GM23248 (cell line): ENCODE measurements at regions not wholly inside any gene's neighbourhood (a gene's known extent, or its start where the extent isn't known, plus 50 kb on each side); places are given as distances from the start of the nearest gene placed in this dataset.

Source experiments
- DNase-seq: peaks from one replicate; pipeline ENCODE4 v3.0.0-alpha.2; 2015
- H2AFZ ChIP-seq: fragments of 200-600 bp; sonication (generic); 2 replicates; pipeline ENCODE4 v1.6.1; 2016; ENCODE audit warnings: antibody characterized with exemption
- H3F3A ChIP-seq: fragments of 200-600 bp; sonication (generic); 2 replicates; pipeline ENCODE4 v1.6.1; 2016; ENCODE audit warnings: mild to moderate bottlenecking, antibody characterized with exemption, mixed run types; ENCODE audit not compliant: insufficient read depth
- H3K27ac ChIP-seq: fragments of 200-600 bp; sonication (generic); 2 replicates; pipeline ENCODE4 v1.5.1; 2016; ENCODE audit warnings: mild to moderate bottlenecking
- H3K27me3 ChIP-seq: fragments of 200-600 bp; sonication (generic); replicated peaks from 2 replicates; pipeline ENCODE4 v1.6.1; 2016; ENCODE audit warnings: mild to moderate bottlenecking; ENCODE audit not compliant: insufficient read depth
- H3K36me3 ChIP-seq: fragments of 200-600 bp; sonication (generic); 2 replicates; pipeline ENCODE4 v1.6.1; 2016; ENCODE audit warnings: low read depth, mild to moderate bottlenecking
- H3K4me1 ChIP-seq: fragments of 200-600 bp; sonication (generic); 2 replicates; pipeline ENCODE4 v1.6.1; 2016; ENCODE audit warnings: mild to moderate bottlenecking; ENCODE audit not compliant: insufficient read depth
- H3K4me2 ChIP-seq: fragments of 200-600 bp; sonication (generic); one replicate; pipeline ENCODE4 v1.6.1; 2016; ENCODE audit warnings: mild to moderate bottlenecking; ENCODE audit not compliant: unreplicated experiment
- H3K4me3 ChIP-seq: fragments of 200-600 bp; sonication (generic); 2 replicates; pipeline ENCODE4 v1.5.1; 2016; ENCODE audit warnings: mild to moderate bottlenecking
- H3K79me2 ChIP-seq: fragments of 200-600 bp; sonication (generic); 2 replicates; pipeline ENCODE4 v1.6.1; 2016; ENCODE audit warnings: mild to moderate bottlenecking; ENCODE audit not compliant: insufficient read depth
- H3K9ac ChIP-seq: fragments of 200-600 bp; sonication (generic); 2 replicates; pipeline ENCODE4 v1.6.1; 2016; ENCODE audit warnings: mild to moderate bottlenecking
- H3K9me2 ChIP-seq: fragments of 200-600 bp; sonication (generic); 2 replicates; pipeline ENCODE4 v1.6.1; 2016; ENCODE audit warnings: mixed run types, mild to moderate bottlenecking, moderate library complexity; ENCODE audit not compliant: insufficient read depth
- H3K9me3 ChIP-seq: fragments of 200-600 bp; sonication (generic); one replicate; pipeline ENCODE4 v1.6.1; 2017; ENCODE audit warnings: low read depth
- H4K20me1 ChIP-seq: fragments of 200-600 bp; sonication (generic); 2 replicates; pipeline ENCODE4 v1.6.0; 2016; ENCODE audit not compliant: insufficient read depth
- EZH2 ChIP-seq: fragments of 200-600 bp; sonication (generic); IDR thresholded peaks from 2 replicates; pipeline ENCODE4 v1.6.1; 2018; ENCODE audit warnings: antibody characterized with exemption, mild to moderate bottlenecking; ENCODE audit not compliant: insufficient read depth, poor library complexity, severe bottlenecking
- EZH2phosphoT487 ChIP-seq: fragments of 200-600 bp; sonication (generic); IDR thresholded peaks from 2 replicates; pipeline ENCODE4 v1.6.1; 2018; ENCODE audit warnings: antibody characterized with exemption, moderate library complexity, mild to moderate bottlenecking, low read depth; ENCODE audit not compliant: insufficient read depth
- WGBS, 2 experiments: methylation state at CpG; one replicate each; pipeline ENCODE4 v1.1.6; 2015 to 2017; ENCODE audit warnings: low lambda C conversion rate in 2 of 2, low coverage in 1 of 2; ENCODE audit errors: missing lambda C conversion rate in 2 of 2; 5-methylcytosine and 5-hydroxymethylcytosine counted together
- in situ Hi-C: fragments of 300-500 bp; cut with MboI; formaldehyde crosslinking; loops from 2 replicates; pipeline ENCODE4 v1.15.0; 2020

- in situ Hi-C loops, result no loop called here
- peaks cover 20% of the 10 kb centered on the region for H3K27me3 ChIP-seq
- no peak for DNase-seq
- no peaks in the 10 kb centered on the region for H3K4me1 ChIP-seq
- H3K79me2 ChIP-seq, result no peaks in the 10 kb centered on the region
- H4K20me1 ChIP-seq, result no peaks in the 10 kb centered on the region
- no peak overlapping the region for H3K4me2 ChIP-seq
- no peak overlapping the region for H3K9ac ChIP-seq
- H3K4me3 ChIP-seq, result no peak overlapping the region
- no peak overlapping the region for H3K27ac ChIP-seq
- H2AFZ ChIP-seq, result no peak overlapping the region
- no peaks in the 10 kb centered on the region for H3K36me3 ChIP-seq
- H3K9me3 ChIP-seq, result no peaks in the 10 kb centered on the region
- WGBS, 2 experiments, result 86 to 89% methylated on average over 3 of the region's 3 CpGs
- no peaks in the 10 kb centered on the region for H3F3A ChIP-seq
- no peaks in the 10 kb centered on the region for H3K9me2 ChIP-seq
- TF ChIP-seq EZH2 (no peak), EZH2phosphoT487 (no peak)
These were observed 299.8 kb downstream of the MIAT start for GRCh38 chr22:26957176-26957575.

GRCh38 chr22:26957897-26958296 lies 300.5 kb downstream of the MIAT start:
- H3F3A ChIP-seq, result no peaks in the 10 kb centered on the region
- H3K79me2 ChIP-seq, result no peaks in the 10 kb centered on the region
- peak; percentile 8 for DNase-seq
- H3K36me3 ChIP-seq, result no peaks in the 10 kb centered on the region
- H3K4me2 ChIP-seq, result no peak overlapping the region
- H3K9me3 ChIP-seq, result no peaks in the 10 kb centered on the region
- no peak overlapping the region for H2AFZ ChIP-seq
- no peak overlapping the region for H3K27ac ChIP-seq
- WGBS, 2 experiments, result 81% methylated on average over 6 of the region's 6 CpGs
- no peaks in the 10 kb centered on the region for H3K4me1 ChIP-seq
- H4K20me1 ChIP-seq, result no peaks in the 10 kb centered on the region
- peaks cover 20% of the 10 kb centered on the region for H3K27me3 ChIP-seq
- no peak for TF ChIP-seq EZH2
- no peak for TF ChIP-seq EZH2phosphoT487
- in situ Hi-C loops, result no loop called here
- no peak overlapping the region for H3K9ac ChIP-seq
- no peak overlapping the region for H3K4me3 ChIP-seq
- no peaks in the 10 kb centered on the region for H3K9me2 ChIP-seq

GRCh38 chr22:26958378-26958777 lies 301.0 kb downstream of the MIAT start:
- WGBS, 2 experiments, result 81 to 87% methylated on average over 1 of the region's 1 CpG
- H2AFZ ChIP-seq, result no peak overlapping the region
- H3K4me1 ChIP-seq, result no peaks in the 10 kb centered on the region
- no peak for DNase-seq
- H3K27ac ChIP-seq, result no peak overlapping the region
- H3F3A ChIP-seq, result no peaks in the 10 kb centered on the region
- no peaks in the 10 kb centered on the region for H4K20me1 ChIP-seq
- H3K4me3 ChIP-seq, result no peak overlapping the region
- H3K27me3 ChIP-seq, result peaks cover 20% of the 10 kb centered on the region
- H3K9me2 ChIP-seq, result no peaks in the 10 kb centered on the region
- no peak overlapping the region for H3K9ac ChIP-seq
- H3K36me3 ChIP-seq, result no peaks in the 10 kb centered on the region
- H3K79me2 ChIP-seq, result no peaks in the 10 kb centered on the region
- no peak overlapping the region for H3K4me2 ChIP-seq
- no peaks in the 10 kb centered on the region for H3K9me3 ChIP-seq
- in situ Hi-C loops, result no loop called here
- no peak for TF ChIP-seq EZH2phosphoT487
- TF ChIP-seq EZH2, result no peak

GRCh38 chr22:26964642-26965041 lies 307.3 kb downstream of the MIAT start:
- no peaks in the 10 kb centered on the region for H3K9me3 ChIP-seq
- H3F3A ChIP-seq, result no peaks in the 10 kb centered on the region
- no peaks in the 10 kb centered on the region for H3K79me2 ChIP-seq
- no peak for DNase-seq
- H2AFZ ChIP-seq, result no peak overlapping the region
- H4K20me1 ChIP-seq, result no peaks in the 10 kb centered on the region
- no peak overlapping the region for H3K9ac ChIP-seq
- WGBS, 2 experiments, result 26 to 30% methylated on average over 1 of the region's 1 CpG
- no peak overlapping the region for H3K4me2 ChIP-seq
- no peaks in the 10 kb centered on the region for H3K36me3 ChIP-seq
- H3K4me1 ChIP-seq, result peaks cover 9% of the 10 kb centered on the region; the same call in 1 of the 2 replicates
- no peaks in the 10 kb centered on the region for H3K9me2 ChIP-seq
- in situ Hi-C loops, result no loop called here
- H3K4me3 ChIP-seq, result no peak overlapping the region
- H3K27ac ChIP-seq, result no peak overlapping the region
- H3K27me3 ChIP-seq, result peaks cover 6% of the 10 kb centered on the region; the same call in 1 of the 2 replicates
- no peak for TF ChIP-seq EZH2phosphoT487
- no peak for TF ChIP-seq EZH2

GRCh38 chr22:26967282-26967681 lies 309.9 kb downstream of the MIAT start:
- H3K27me3 ChIP-seq, result no peaks in the 10 kb centered on the region; the same call in 1 of the 2 replicates
- no peaks in the 10 kb centered on the region for H3K9me2 ChIP-seq
- H3F3A ChIP-seq, result no peaks in the 10 kb centered on the region
- H3K79me2 ChIP-seq, result no peaks in the 10 kb centered on the region
- H3K4me1 ChIP-seq, result peaks cover 9% of the 10 kb centered on the region; the same call in 1 of the 2 replicates
- in situ Hi-C loops, result no loop called here
- H3K9me3 ChIP-seq, result no peaks in the 10 kb centered on the region
- H3K9ac ChIP-seq, result no peak overlapping the region
- no peaks in the 10 kb centered on the region for H4K20me1 ChIP-seq
- no peak overlapping the region for H3K4me2 ChIP-seq
- H3K36me3 ChIP-seq, result no peaks in the 10 kb centered on the region
- no peak overlapping the region for H2AFZ ChIP-seq
- no peak for DNase-seq
- 79 to 94% methylated on average over 2 of the region's 2 CpGs for WGBS, 2 experiments
- TF ChIP-seq EZH2phosphoT487 (no peak), EZH2 (no peak)
- no peak overlapping the region for H3K4me3 ChIP-seq
- H3K27ac ChIP-seq, result no peak overlapping the region
